ENCODE measurements at regions not wholly inside any gene's neighbourhood (a gene's known extent, or its start where the extent isn't known, plus 50 kb on each side); places are given as distances from the start of the nearest gene placed in this dataset.

DNA sequence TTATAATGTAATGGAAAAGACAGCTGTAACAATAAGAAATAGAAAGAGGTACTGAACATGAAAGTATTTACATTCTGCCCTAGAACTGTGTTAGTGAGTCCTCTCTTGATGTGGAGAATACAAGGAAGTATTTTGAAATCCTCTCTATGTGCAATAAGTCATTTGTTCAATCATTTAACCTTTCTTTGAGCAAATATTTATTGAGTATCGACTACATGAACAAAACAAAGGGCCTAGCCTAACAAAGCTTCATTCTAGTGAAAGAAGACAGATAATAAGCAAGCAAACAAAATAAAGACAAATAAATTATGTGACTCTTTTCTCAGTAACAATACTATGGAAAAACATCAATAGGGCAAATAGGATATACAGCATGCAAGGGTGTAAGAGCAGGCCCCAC lies 354.9 kb upstream of the ATP11B start:
- H3K27me3 Mint-ChIP-seq, result no peaks in the 10 kb centered on the region
- no peak overlapping the region for H3K4me3 Mint-ChIP-seq
- ChIA-PET CTCF (no interaction called here), POLR2A (no interaction called here)
- no peaks in the 10 kb centered on the region for H3K36me3 ChIP-seq (ENCODE audit: control insufficient read depth in 2 of 2, extremely low read depth in 1 of 2, insufficient read depth in 1 of 2, low read length in 1 of 2)
- no peaks in the 10 kb centered on the region for H3K36me3 Mint-ChIP-seq
- H3K27me3 ChIP-seq (replicated peaks in 1 of 2; ENCODE audit: control insufficient read depth in 2 of 2, extremely low read depth in 1 of 2, insufficient read depth in 2 of 2, low read length in 1 of 2), result peaks cover 0 to 2% of the 10 kb centered on the region in 2 experiments
- WGBS (ENCODE audit: insufficient coverage), result no CpG with 5 or more reads among the region's 1 CpG
- no peak overlapping the region for H3K27ac Mint-ChIP-seq
- H3K9me3 ChIP-seq, result no peaks in the 10 kb centered on the region
- no peaks in the 10 kb centered on the region for H3K9me3 Mint-ChIP-seq
- ATAC-seq (replicated peaks in 1 of 4), result no peak
- no peak overlapping the region for H3K27ac ChIP-seq (ENCODE audit: low read length)
- no peaks in the 10 kb centered on the region for H3K4me1 ChIP-seq (ENCODE audit: control insufficient read depth in 1 of 2, extremely low read depth in 1 of 2, insufficient read depth in 2 of 2, low read length in 2 of 2)
- H3K4me1 Mint-ChIP-seq, result no peaks in the 10 kb centered on the region
- no peak for DNase-seq
- H3K4me3 ChIP-seq (ENCODE audit: control insufficient read depth in 1 of 2, extremely low read depth in 1 of 2, low read length in 1 of 2), result no peak overlapping the region

DNA sequence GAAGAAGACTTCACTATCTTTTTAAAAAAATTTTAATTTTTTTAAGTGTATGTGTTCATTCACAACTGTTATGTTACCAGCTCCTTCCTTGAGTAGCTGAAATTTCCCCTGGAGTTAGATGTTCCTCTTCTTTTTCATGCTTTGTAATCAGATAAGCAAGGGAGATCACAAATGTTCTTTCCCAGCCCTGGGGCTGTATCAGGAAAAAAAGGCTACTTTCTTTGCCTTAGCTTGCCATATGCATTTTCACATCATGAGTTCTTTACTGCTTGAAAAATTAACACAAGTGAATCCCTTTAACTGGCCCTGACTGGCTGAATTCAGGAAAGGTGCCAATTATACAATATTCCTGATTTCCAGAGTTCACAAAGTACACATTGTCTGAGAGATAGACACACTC lies 353.2 kb upstream of the ATP11B start:
- ChIA-PET CTCF (no interaction called here), POLR2A (no interaction called here)
- DNase-seq (no peak), ATAC-seq (replicated peaks in 1 of 4) (no peak)
- Histone ChIP-seq H3K4me1 (ENCODE audit: control insufficient read depth in 1 of 2, extremely low read depth in 1 of 2, insufficient read depth in 2 of 2, low read length in 2 of 2) (no peaks in the 10 kb centered on the region), H3K27me3 (replicated peaks in 1 of 2; ENCODE audit: control insufficient read depth in 2 of 2, extremely low read depth in 1 of 2, insufficient read depth in 2 of 2, low read length in 1 of 2) (peaks cover 0 to 2% of the 10 kb centered on the region in 2 experiments), H3K27ac (ENCODE audit: low read length) (no peak overlapping the region), H3K9me3 (no peaks in the 10 kb centered on the region), H3K36me3 (ENCODE audit: control insufficient read depth in 2 of 2, extremely low read depth in 1 of 2, insufficient read depth in 1 of 2, low read length in 1 of 2) (no peaks in the 10 kb centered on the region), H3K4me3 (ENCODE audit: control insufficient read depth in 1 of 2, extremely low read depth in 1 of 2, low read length in 1 of 2) (no peak overlapping the region)
- H3K4me1 Mint-ChIP-seq, result no peaks in the 10 kb centered on the region
- H3K9me3 Mint-ChIP-seq, result no peaks in the 10 kb centered on the region
- no peak overlapping the region for H3K27ac Mint-ChIP-seq
- H3K27me3 Mint-ChIP-seq, result no peaks in the 10 kb centered on the region
- H3K36me3 Mint-ChIP-seq, result no peaks in the 10 kb centered on the region
- H3K4me3 Mint-ChIP-seq, result no peak overlapping the region

DNA sequence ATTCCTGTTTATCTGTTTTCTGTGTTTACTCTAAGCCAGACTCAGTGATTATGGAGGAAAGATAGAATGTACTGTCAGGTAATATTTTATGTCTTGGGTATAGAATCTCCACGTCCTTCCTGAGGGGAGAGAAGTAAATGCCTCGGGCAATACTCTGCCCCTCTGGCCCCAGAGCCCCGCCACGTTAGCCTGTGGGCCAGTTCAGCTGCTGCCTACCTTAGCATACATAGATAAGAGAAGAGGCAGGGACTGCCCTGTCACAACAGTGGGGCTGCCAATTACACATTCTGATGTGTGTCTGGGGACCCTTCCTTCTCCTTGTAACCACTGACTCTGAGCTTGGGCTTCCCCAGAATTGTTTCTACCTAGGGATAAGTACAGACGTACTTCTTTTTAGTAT lies 347.7 kb upstream of the ATP11B start:
- no peak overlapping the region for H3K27ac ChIP-seq (ENCODE audit: low read length)
- Mint-ChIP-seq H3K4me3 (no peak overlapping the region), H3K9me3 (no peaks in the 10 kb centered on the region), H3K4me1 (no peaks in the 10 kb centered on the region), H3K27ac (no peak overlapping the region), H3K36me3 (no peaks in the 10 kb centered on the region), H3K27me3 (peaks cover 0 to 2% of the 10 kb centered on the region in 2 donors)
- no peaks in the 10 kb centered on the region for H3K36me3 ChIP-seq (ENCODE audit: control insufficient read depth in 2 of 2, extremely low read depth in 1 of 2, insufficient read depth in 1 of 2, low read length in 1 of 2)
- CTCF ChIA-PET, result no interaction called here
- no peaks in the 10 kb centered on the region for H3K4me1 ChIP-seq (ENCODE audit: control insufficient read depth in 1 of 2, extremely low read depth in 1 of 2, insufficient read depth in 2 of 2, low read length in 2 of 2)
- 83% methylated on average over 1 of the region's 5 CpGs for WGBS (ENCODE audit: insufficient coverage)
- no peak overlapping the region for H3K4me3 ChIP-seq (ENCODE audit: control insufficient read depth in 1 of 2, extremely low read depth in 1 of 2, low read length in 1 of 2)
- POLR2A ChIA-PET, result no interaction called here
- ATAC-seq (replicated peaks in 1 of 4) (no peak), DNase-seq (no peak)
- H3K27me3 ChIP-seq (replicated peaks in 1 of 2; ENCODE audit: control insufficient read depth in 2 of 2, extremely low read depth in 1 of 2, insufficient read depth in 2 of 2, low read length in 1 of 2), result no peaks in the 10 kb centered on the region
- H3K9me3 ChIP-seq, result no peaks in the 10 kb centered on the region

- no peak overlapping the region for H3K4me3 Mint-ChIP-seq
- H3K36me3 Mint-ChIP-seq, result no peaks in the 10 kb centered on the region
- no peak for DNase-seq
- no peaks in the 10 kb centered on the region for H3K4me1 Mint-ChIP-seq
- 81% methylated on average over 5 of the region's 6 CpGs for WGBS (ENCODE audit: insufficient coverage)
- ChIA-PET POLR2A (no interaction called here), CTCF (no interaction called here)
- Histone ChIP-seq H3K27me3 (replicated peaks in 1 of 2; ENCODE audit: control insufficient read depth in 2 of 2, extremely low read depth in 1 of 2, insufficient read depth in 2 of 2, low read length in 1 of 2) (no peaks in the 10 kb centered on the region), H3K4me1 (ENCODE audit: control insufficient read depth in 1 of 2, extremely low read depth in 1 of 2, insufficient read depth in 2 of 2, low read length in 2 of 2) (no peaks in the 10 kb centered on the region), H3K27ac (ENCODE audit: low read length) (no peak overlapping the region), H3K9me3 (no peaks in the 10 kb centered on the region), H3K36me3 (ENCODE audit: control insufficient read depth in 2 of 2, extremely low read depth in 1 of 2, insufficient read depth in 1 of 2, low read length in 1 of 2) (no peaks in the 10 kb centered on the region), H3K4me3 (ENCODE audit: control insufficient read depth in 1 of 2, extremely low read depth in 1 of 2, low read length in 1 of 2) (no peak overlapping the region)
- ATAC-seq (replicated peaks in 1 of 4), result no peak
- peaks cover 0 to 11% (median 3%) of the 10 kb centered on the region in 3 donors for H3K9me3 Mint-ChIP-seq
- H3K27me3 Mint-ChIP-seq, result peaks cover 0 to 2% of the 10 kb centered on the region in 2 donors
- H3K27ac Mint-ChIP-seq, result no peak overlapping the region
Observed at GRCh38 chr3:182450942-182451787, 342.1 kb upstream of the ATP11B start.

DNA sequence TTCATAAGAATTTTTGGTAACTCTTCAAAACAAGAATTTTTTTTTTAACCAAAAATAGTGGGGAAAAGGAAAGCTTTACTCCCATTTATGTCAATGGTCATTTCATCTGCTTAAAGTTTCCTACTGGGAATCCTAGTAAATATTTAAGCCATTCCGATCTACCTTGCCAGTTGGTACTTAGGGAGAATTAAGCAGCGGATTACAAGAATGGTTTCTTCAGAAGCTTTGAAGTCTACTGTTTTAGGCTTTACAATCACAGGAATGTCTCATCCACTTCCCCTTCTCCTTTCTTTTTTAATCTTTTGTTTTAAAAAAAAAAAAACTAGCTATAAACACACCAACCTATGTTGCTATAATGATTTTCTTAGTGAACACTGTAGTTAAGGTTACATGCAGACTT lies 341.4 kb upstream of the ATP11B start:
- Histone ChIP-seq H3K36me3 (ENCODE audit: control insufficient read depth in 2 of 2, extremely low read depth in 1 of 2, insufficient read depth in 1 of 2, low read length in 1 of 2) (no peaks in the 10 kb centered on the region), H3K4me1 (ENCODE audit: control insufficient read depth in 1 of 2, extremely low read depth in 1 of 2, insufficient read depth in 2 of 2, low read length in 2 of 2) (no peaks in the 10 kb centered on the region), H3K9me3 (no peaks in the 10 kb centered on the region), H3K27me3 (replicated peaks in 1 of 2; ENCODE audit: control insufficient read depth in 2 of 2, extremely low read depth in 1 of 2, insufficient read depth in 2 of 2, low read length in 1 of 2) (no peaks in the 10 kb centered on the region), H3K4me3 (ENCODE audit: control insufficient read depth in 1 of 2, extremely low read depth in 1 of 2, low read length in 1 of 2) (no peak overlapping the region), H3K27ac (ENCODE audit: low read length) (no peak overlapping the region)
- POLR2A ChIA-PET, result no interaction called here
- CTCF ChIA-PET, result no interaction called here
- ATAC-seq (replicated peaks in 1 of 4) (no peak), DNase-seq (no peak)
- no peak overlapping the region for H3K27ac Mint-ChIP-seq
- no peaks in the 10 kb centered on the region for H3K36me3 Mint-ChIP-seq
- no peak overlapping the region for H3K4me3 Mint-ChIP-seq
- H3K9me3 Mint-ChIP-seq, result peaks cover 0 to 11% (median 3%) of the 10 kb centered on the region in 3 donors
- H3K4me1 Mint-ChIP-seq, result no peaks in the 10 kb centered on the region
- H3K27me3 Mint-ChIP-seq, result peaks cover 0 to 2% of the 10 kb centered on the region in 2 donors
- no CpG with 5 or more reads among the region's 2 CpGs for WGBS (ENCODE audit: insufficient coverage)

GRCh38 chr3:182455011-182455410 lies 338.3 kb upstream of the ATP11B start:
- H3K36me3 ChIP-seq (ENCODE audit: control insufficient read depth in 2 of 2, extremely low read depth in 1 of 2, insufficient read depth in 1 of 2, low read length in 1 of 2), result no peaks in the 10 kb centered on the region
- ChIA-PET POLR2A (no interaction called here), CTCF (no interaction called here)
- no peaks in the 10 kb centered on the region for H3K4me1 Mint-ChIP-seq
- no peaks in the 10 kb centered on the region for H3K9me3 ChIP-seq
- H3K9me3 Mint-ChIP-seq, result peaks cover 0 to 11% (median 3%) of the 10 kb centered on the region in 3 donors
- H3K4me3 ChIP-seq (ENCODE audit: control insufficient read depth in 1 of 2, extremely low read depth in 1 of 2, low read length in 1 of 2), result no peak overlapping the region
- H3K27ac Mint-ChIP-seq, result no peak overlapping the region
- no peaks in the 10 kb centered on the region for H3K27me3 ChIP-seq (replicated peaks in 1 of 2; ENCODE audit: control insufficient read depth in 2 of 2, extremely low read depth in 1 of 2, insufficient read depth in 2 of 2, low read length in 1 of 2)
- WGBS (ENCODE audit: insufficient coverage), result no CpG with 5 or more reads among the region's 3 CpGs
- no peaks in the 10 kb centered on the region for H3K36me3 Mint-ChIP-seq
- no peaks in the 10 kb centered on the region for H3K27me3 Mint-ChIP-seq
- H3K27ac ChIP-seq (ENCODE audit: low read length), result no peak overlapping the region
- H3K4me1 ChIP-seq (ENCODE audit: control insufficient read depth in 1 of 2, extremely low read depth in 1 of 2, insufficient read depth in 2 of 2, low read length in 2 of 2), result no peaks in the 10 kb centered on the region
- no peak overlapping the region for H3K4me3 Mint-ChIP-seq
- DNase-seq (no peak), ATAC-seq (replicated peaks in 1 of 4) (no peak)

- H3K36me3 ChIP-seq (ENCODE audit: control insufficient read depth in 2 of 2, extremely low read depth in 1 of 2, insufficient read depth in 1 of 2, low read length in 1 of 2), result no peaks in the 10 kb centered on the region
- Mint-ChIP-seq H3K36me3 (no peaks in the 10 kb centered on the region), H3K4me3 (no peak overlapping the region), H3K4me1 (no peaks in the 10 kb centered on the region), H3K27ac (no peak overlapping the region), H3K9me3 (peaks cover 7 to 16% (median 10%) of the 10 kb centered on the region in 3 donors), H3K27me3 (no peaks in the 10 kb centered on the region)
- ChIA-PET CTCF (no interaction called here), POLR2A (no interaction called here)
- 66% methylated on average over 4 of the region's 4 CpGs for WGBS (ENCODE audit: insufficient coverage)
- ATAC-seq (replicated peaks in 1 of 4) (no peak), DNase-seq (no peak)
- H3K27me3 ChIP-seq (replicated peaks in 1 of 2; ENCODE audit: control insufficient read depth in 2 of 2, extremely low read depth in 1 of 2, insufficient read depth in 2 of 2, low read length in 1 of 2), result no peaks in the 10 kb centered on the region
- no peaks in the 10 kb centered on the region for H3K4me1 ChIP-seq (ENCODE audit: control insufficient read depth in 1 of 2, extremely low read depth in 1 of 2, insufficient read depth in 2 of 2, low read length in 2 of 2)
- no peak overlapping the region for H3K27ac ChIP-seq (ENCODE audit: low read length)
- H3K4me3 ChIP-seq (ENCODE audit: control insufficient read depth in 1 of 2, extremely low read depth in 1 of 2, low read length in 1 of 2), result no peak overlapping the region
- H3K9me3 ChIP-seq, result no peaks in the 10 kb centered on the region
Observed at GRCh38 chr3:182460303-182460702, 333.0 kb upstream of the ATP11B start.
